ENCODE measurements at regions not wholly inside any gene's neighbourhood (a gene's known extent, or its start where the extent isn't known, plus 50 kb on each side); places are given as distances from the start of the nearest gene placed in this dataset.

DNA sequence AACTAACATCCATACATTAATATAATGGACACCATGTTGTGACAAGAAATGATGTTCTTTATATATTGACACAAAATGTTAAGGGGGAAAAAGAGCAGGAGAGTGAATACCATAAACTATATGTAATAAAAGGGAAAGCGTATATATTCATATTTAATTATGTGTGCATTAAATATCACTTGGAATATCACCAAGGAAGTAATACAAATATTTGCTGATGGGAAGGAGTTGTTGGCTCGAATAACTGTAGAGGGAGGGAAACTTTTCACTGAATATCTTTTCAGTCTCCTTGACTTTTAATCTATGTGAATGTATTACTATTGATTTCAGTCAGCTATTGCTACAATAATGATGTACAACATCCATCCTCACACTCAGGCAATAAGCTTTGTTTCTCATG, 167.0 kb upstream of the DPH6 start:
- Histone ChIP-seq H3K27ac (ENCODE audit: extremely low read length, insufficient read depth, low read length) (no peak overlapping the region), H3K4me2 (ENCODE audit: low read depth, low read length) (no peak overlapping the region), H3K9me3 (ENCODE audit: low read length) (no peaks in the 10 kb centered on the region), H3K27me3 (ENCODE audit: control insufficient read depth in 1 of 2, insufficient read depth in 2 of 2, low read length in 2 of 2) (no peaks in the 10 kb centered on the region), H3K4me3 (replicated peaks in 1 of 3; ENCODE audit: insufficient read depth in 1 of 3, low read depth in 2 of 3, low read length in 3 of 3) (no peak overlapping the region), H2AFZ (ENCODE audit: low read length) (no peak overlapping the region), H4K20me1 (ENCODE audit: insufficient read depth, low read length) (no peaks in the 10 kb centered on the region), H3K36me3 (replicated peaks in 1 of 2; ENCODE audit: control insufficient read depth in 1 of 2, insufficient read depth in 2 of 2, low read length in 2 of 2) (no peaks in the 10 kb centered on the region), H3K9ac (ENCODE audit: insufficient read depth, low read depth, low read length) (no peak overlapping the region), H3K79me2 (ENCODE audit: insufficient read depth, low read length) (no peaks in the 10 kb centered on the region), H3K4me1 (ENCODE audit: insufficient read depth, low read length) (no peaks in the 10 kb centered on the region)
- FAIRE-seq: no peak
- WGBS (ENCODE audit: low lambda C conversion rate): 22% methylated on average over 2 of the region's 2 CpGs
- ChIA-PET POLR2A (no interaction called here), CTCF (ENCODE audit: low intra/inter-chr PET ratio, low total read pairs) (no interaction called here)
- no TSS peak for BruUV-seq (replicated peaks)
- TF ChIP-seq RBM39 (IDR thresholded peaks at IDR 0.05; ENCODE audit: low read depth, low read length, poor library complexity, severe bottlenecking): no peak
- no peak for TF ChIP-seq NCOA5 (CRISPR knock-in tag; IDR thresholded peaks at IDR 0.05)
- TF ChIP-seq ARHGAP35 (CRISPR knock-in tag; IDR thresholded peaks at IDR 0.05; ENCODE audit: borderline replicate concordance): no peak
- TF ChIP-seq, protein P1, sequence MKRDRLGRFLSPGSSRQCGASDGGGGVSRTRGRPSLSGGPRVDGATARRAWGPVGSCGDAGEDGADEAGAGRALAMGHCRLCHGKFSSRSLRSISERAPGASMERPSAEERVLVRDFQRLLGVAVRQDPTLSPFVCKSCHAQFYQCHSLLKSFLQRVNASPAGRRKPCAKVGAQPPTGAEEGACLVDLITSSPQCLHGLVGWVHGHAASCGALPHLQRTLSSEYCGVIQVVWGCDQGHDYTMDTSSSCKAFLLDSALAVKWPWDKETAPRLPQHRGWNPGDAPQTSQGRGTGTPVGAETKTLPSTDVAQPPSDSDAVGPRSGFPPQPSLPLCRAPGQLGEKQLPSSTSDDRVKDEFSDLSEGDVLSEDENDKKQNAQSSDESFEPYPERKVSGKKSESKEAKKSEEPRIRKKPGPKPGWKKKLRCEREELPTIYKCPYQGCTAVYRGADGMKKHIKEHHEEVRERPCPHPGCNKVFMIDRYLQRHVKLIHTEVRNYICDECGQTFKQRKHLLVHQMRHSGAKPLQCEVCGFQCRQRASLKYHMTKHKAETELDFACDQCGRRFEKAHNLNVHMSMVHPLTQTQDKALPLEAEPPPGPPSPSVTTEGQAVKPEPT (CRISPR knock-in tag; IDR thresholded peaks at IDR 0.05; ENCODE audit: low read depth): no peak
- no peak for TF ChIP-seq NFKBIZ (CRISPR knock-in tag; IDR thresholded peaks at IDR 0.05)
- intact Hi-C loops (cut with micrococcal nuclease; ENCODE audit: unreplicated experiment): no loop called here
- in situ Hi-C loops (cut with HindIII; ENCODE audit: extremely low pct_ligation_motif_present, low pct_unique_long_range_greater_than_20kb): no loop called here
- no peak for DNase-seq (ENCODE audit: low spot score)
- ATAC-seq: no peak

GRCh38 chr15:35713733-35714132, 167.8 kb upstream of the DPH6 start:
- Histone ChIP-seq H3K9me3 (ENCODE audit: low read length) (no peaks in the 10 kb centered on the region), H3K27me3 (ENCODE audit: control insufficient read depth in 1 of 2, insufficient read depth in 2 of 2, low read length in 2 of 2) (no peaks in the 10 kb centered on the region), H3K79me2 (ENCODE audit: insufficient read depth, low read length) (no peaks in the 10 kb centered on the region), H2AFZ (ENCODE audit: low read length) (no peak overlapping the region), H4K20me1 (ENCODE audit: insufficient read depth, low read length) (no peaks in the 10 kb centered on the region), H3K4me1 (ENCODE audit: insufficient read depth, low read length) (no peaks in the 10 kb centered on the region), H3K27ac (ENCODE audit: extremely low read length, insufficient read depth, low read length) (no peak overlapping the region), H3K4me3 (replicated peaks in 1 of 3; ENCODE audit: insufficient read depth in 1 of 3, low read depth in 2 of 3, low read length in 3 of 3) (no peak overlapping the region), H3K36me3 (replicated peaks in 1 of 2; ENCODE audit: control insufficient read depth in 1 of 2, insufficient read depth in 2 of 2, low read length in 2 of 2) (no peaks in the 10 kb centered on the region), H3K4me2 (ENCODE audit: low read depth, low read length) (no peak overlapping the region), H3K9ac (ENCODE audit: insufficient read depth, low read depth, low read length) (no peak overlapping the region)
- FAIRE-seq (no peak), DNase-seq (ENCODE audit: low spot score) (no peak), ATAC-seq (no peak)
- WGBS (ENCODE audit: low lambda C conversion rate): 0% methylated on average over 2 of the region's 2 CpGs
- ChIA-PET CTCF (ENCODE audit: low intra/inter-chr PET ratio, low total read pairs) (no interaction called here), POLR2A (no interaction called here)
- intact Hi-C loops (cut with micrococcal nuclease; ENCODE audit: unreplicated experiment): no loop called here
- TF ChIP-seq GLI4 (CRISPR knock-in tag; IDR thresholded peaks at IDR 0.05; ENCODE audit: borderline replicate concordance) (no peak), RAD21 (CRISPR knock-in tag; IDR thresholded peaks at IDR 0.05) (no peak)
- BruUV-seq (replicated peaks): no TSS peak
- in situ Hi-C loops (cut with HindIII; ENCODE audit: extremely low pct_ligation_motif_present, low pct_unique_long_range_greater_than_20kb): no loop called here

Data from HepG2 (cell line).